22Rv1 (cell line): ENCODE measurements at regions not wholly inside any gene's neighbourhood (a gene's known extent, or its start where the extent isn't known, plus 50 kb on each side); places are given as distances from the start of the nearest gene placed in this dataset.

Experiments used
- CTCF ChIP-seq: fragments of 450-650 bp; IDR thresholded peaks from 2 replicates; pipeline ENCODE4 v1.5.1; 2017; ENCODE audit warnings: mild to moderate bottlenecking
- ZFX ChIP-seq: fragments of 450-650 bp; IDR thresholded peaks from 2 replicates; pipeline ENCODE4 v1.6.1; 2017; ENCODE audit warnings: antibody characterized with exemption, borderline replicate concordance

- no peak for TF ChIP-seq CTCF
- TF ChIP-seq ZFX = no peak
These were observed 253.1 kb upstream of the MTPN start for GRCh38 chr7:136230210-136230609.
